Neural progenitor cell (in vitro differentiated cells): ENCODE measurements at regions not wholly inside any gene's neighbourhood (a gene's known extent, or its start where the extent isn't known, plus 50 kb on each side); places are given as distances from the start of the nearest gene placed in this dataset.

Experiments
- DNase-seq: peaks from one replicate; pipeline ENCODE4 v3.0.0-alpha.2; 2016; ENCODE audit warnings: low spot score
- H2AFZ ChIP-seq: fragments of 200-600 bp; sonication (generic); replicated peaks from 2 replicates; pipeline ENCODE4 v1.6.1; 2016; ENCODE audit warnings: antibody characterized with exemption
- H3F3A ChIP-seq: fragments of 200-600 bp; sonication (generic); 2 replicates; pipeline ENCODE4 v1.6.1; 2016; ENCODE audit warnings: antibody characterized with exemption, low read depth
- H3K27ac ChIP-seq: fragments of 200-600 bp; sonication (generic); 2 replicates; pipeline ENCODE4 v1.5.1; 2016; ENCODE audit warnings: mild to moderate bottlenecking
- H3K27me3 ChIP-seq: fragments of 200-600 bp; sonication (generic); 2 replicates; pipeline ENCODE4 v1.6.1; 2016; ENCODE audit warnings: mild to moderate bottlenecking, moderate library complexity
- H3K36me3 ChIP-seq: fragments of 200-600 bp; sonication (generic); 2 replicates; pipeline ENCODE4 v1.5.1; 2016
- H3K4me1 ChIP-seq: fragments of 200-600 bp; sonication (generic); 2 replicates; pipeline ENCODE4 v1.6.1; 2016; ENCODE audit warnings: mixed run types
- H3K4me2 ChIP-seq: fragments of 200-600 bp; sonication (generic); 2 replicates; pipeline ENCODE4 v1.6.1; 2016
- H3K4me3 ChIP-seq: fragments of 200-600 bp; sonication (generic); 2 replicates; pipeline ENCODE4 v1.5.1; 2016
- H3K79me2 ChIP-seq: fragments of 200-600 bp; sonication (generic); 2 replicates; pipeline ENCODE4 v1.6.1; 2016; ENCODE audit warnings: low read depth
- H3K9ac ChIP-seq: fragments of 200-600 bp; sonication (generic); 2 replicates; pipeline ENCODE4 v1.6.1; 2016
- H3K9me3 ChIP-seq: fragments of 200-600 bp; sonication (generic); 2 replicates; pipeline ENCODE4 v1.5.1; 2016; ENCODE audit warnings: low read depth
- H4K20me1 ChIP-seq: fragments of 200-600 bp; sonication (generic); 2 replicates; pipeline ENCODE4 v1.6.1; 2016; ENCODE audit warnings: low read depth
- H3K27ac Mint-ChIP-seq: 3 replicates; pipeline ENCODE4 v1.8.0; 2021; ENCODE audit warnings: mixed read lengths
- H3K27me3 Mint-ChIP-seq: 2 replicates; pipeline ENCODE4 v1.8.0; 2022; ENCODE audit warnings: low read depth, mild to moderate bottlenecking, inconsistent platforms, moderate library complexity, mixed read lengths; ENCODE audit not compliant: insufficient read depth
- H3K36me3 Mint-ChIP-seq: 3 replicates; pipeline ENCODE4 v1.8.0; 2021; ENCODE audit warnings: mixed read lengths
- H3K4me1 Mint-ChIP-seq: 3 replicates; pipeline ENCODE4 v1.8.0; 2021; ENCODE audit warnings: mixed read lengths
- H3K4me3 Mint-ChIP-seq: 3 replicates; pipeline ENCODE4 v1.8.0; 2021; ENCODE audit warnings: mild to moderate bottlenecking, moderate library complexity, mixed read lengths
- H3K9me3 Mint-ChIP-seq: 3 replicates; pipeline ENCODE4 v1.8.0; 2020; ENCODE audit warnings: mixed read lengths
- EZH2 ChIP-seq: fragments of 200-600 bp; sonication (generic); IDR thresholded peaks from 2 replicates; pipeline ENCODE4 v1.6.1; 2017; ENCODE audit warnings: antibody characterized with exemption, mild to moderate bottlenecking, moderate library complexity
- EZH2phosphoT487 ChIP-seq: fragments of 200-600 bp; sonication (generic); IDR thresholded peaks from 2 replicates; pipeline ENCODE4 v1.6.1; 2017; ENCODE audit warnings: antibody characterized with exemption
- TF ChIP-seq, protein P1 (sequence below): fragments of 200-600 bp; sonication (generic); IDR thresholded peaks from 2 replicates; pipeline ENCODE4 v1.5.1; 2017; ENCODE audit warnings: antibody characterized with exemption, mild to moderate bottlenecking

DNA sequence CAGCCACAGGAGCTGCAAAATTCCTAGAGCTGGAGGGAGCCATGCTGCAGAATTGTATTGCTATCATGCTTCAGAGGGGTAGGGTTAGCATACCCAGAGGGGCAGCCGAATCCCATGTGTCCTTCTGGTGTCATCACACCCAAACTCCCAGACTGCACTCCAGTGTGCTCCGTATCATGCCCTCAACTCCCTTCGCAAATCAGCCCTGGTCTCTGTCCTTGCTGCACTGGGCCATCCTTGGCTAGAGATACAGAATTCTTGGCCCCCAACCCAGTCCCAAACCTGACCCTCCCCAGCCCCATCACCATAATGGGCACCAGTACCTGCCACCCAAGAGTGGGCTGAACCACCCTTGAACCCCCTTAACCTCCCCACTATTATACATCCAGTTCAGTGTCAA, 138.3 kb downstream of the ANKRD60 start:
- no peaks in the 10 kb centered on the region for H3K36me3 Mint-ChIP-seq
- H3K79me2 ChIP-seq: no peaks in the 10 kb centered on the region
- H3K27ac Mint-ChIP-seq: no peak overlapping the region
- no peaks in the 10 kb centered on the region for H3K4me1 Mint-ChIP-seq
- H3K36me3 ChIP-seq: no peaks in the 10 kb centered on the region
- no peaks in the 10 kb centered on the region for H3K9me3 ChIP-seq
- DNase-seq: no peak
- H3K9me3 Mint-ChIP-seq: no peaks in the 10 kb centered on the region
- H2AFZ ChIP-seq: no peak overlapping the region
- no peaks in the 10 kb centered on the region for H3F3A ChIP-seq
- TF ChIP-seq EZH2phosphoT487 (no peak), EZH2 (no peak)
- TF ChIP-seq, protein P1, sequence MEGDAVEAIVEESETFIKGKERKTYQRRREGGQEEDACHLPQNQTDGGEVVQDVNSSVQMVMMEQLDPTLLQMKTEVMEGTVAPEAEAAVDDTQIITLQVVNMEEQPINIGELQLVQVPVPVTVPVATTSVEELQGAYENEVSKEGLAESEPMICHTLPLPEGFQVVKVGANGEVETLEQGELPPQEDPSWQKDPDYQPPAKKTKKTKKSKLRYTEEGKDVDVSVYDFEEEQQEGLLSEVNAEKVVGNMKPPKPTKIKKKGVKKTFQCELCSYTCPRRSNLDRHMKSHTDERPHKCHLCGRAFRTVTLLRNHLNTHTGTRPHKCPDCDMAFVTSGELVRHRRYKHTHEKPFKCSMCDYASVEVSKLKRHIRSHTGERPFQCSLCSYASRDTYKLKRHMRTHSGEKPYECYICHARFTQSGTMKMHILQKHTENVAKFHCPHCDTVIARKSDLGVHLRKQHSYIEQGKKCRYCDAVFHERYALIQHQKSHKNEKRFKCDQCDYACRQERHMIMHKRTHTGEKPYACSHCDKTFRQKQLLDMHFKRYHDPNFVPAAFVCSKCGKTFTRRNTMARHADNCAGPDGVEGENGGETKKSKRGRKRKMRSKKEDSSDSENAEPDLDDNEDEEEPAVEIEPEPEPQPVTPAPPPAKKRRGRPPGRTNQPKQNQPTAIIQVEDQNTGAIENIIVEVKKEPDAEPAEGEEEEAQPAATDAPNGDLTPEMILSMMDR: no peak
- H3K27me3 ChIP-seq: no peaks in the 10 kb centered on the region
- no peak overlapping the region for H3K4me3 Mint-ChIP-seq
- H3K4me1 ChIP-seq: no peaks in the 10 kb centered on the region
- no peak overlapping the region for H3K9ac ChIP-seq
- H4K20me1 ChIP-seq: no peaks in the 10 kb centered on the region
- no peak overlapping the region for H3K4me3 ChIP-seq
- H3K4me2 ChIP-seq: no peak overlapping the region
- no peak overlapping the region for H3K27ac ChIP-seq
- H3K27me3 Mint-ChIP-seq: peaks cover 11% of the 10 kb centered on the region

DNA sequence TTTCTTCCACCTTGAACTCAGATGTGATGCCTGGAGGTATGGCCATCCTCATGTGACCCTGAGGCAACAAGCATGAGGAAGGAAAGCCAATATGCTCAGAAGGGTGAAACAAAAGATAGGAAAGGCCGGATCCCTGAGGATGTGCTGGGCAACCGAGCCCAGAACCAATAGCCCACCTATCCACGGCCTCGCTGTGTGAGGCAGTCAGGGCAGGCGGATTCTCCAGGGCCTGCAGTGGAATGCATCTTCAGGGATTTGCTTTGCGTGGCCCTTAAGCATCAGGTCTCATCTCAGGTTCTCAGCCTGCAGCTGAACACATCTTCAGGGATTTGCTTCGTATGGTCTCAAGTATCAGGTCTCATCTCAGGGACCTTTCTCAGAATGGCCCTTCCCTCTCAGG, 139.8 kb downstream of the ANKRD60 start:
- H3K36me3 Mint-ChIP-seq: no peaks in the 10 kb centered on the region
- no peak for DNase-seq
- H3K27me3 Mint-ChIP-seq: peaks cover 11% of the 10 kb centered on the region
- Histone ChIP-seq H3K4me2 (no peak overlapping the region), H3K9me3 (no peaks in the 10 kb centered on the region), H2AFZ (no peak overlapping the region), H3K4me3 (no peak overlapping the region), H3K27ac (no peak overlapping the region), H3F3A (no peaks in the 10 kb centered on the region), H3K27me3 (no peaks in the 10 kb centered on the region), H3K79me2 (no peaks in the 10 kb centered on the region), H3K36me3 (no peaks in the 10 kb centered on the region), H3K4me1 (no peaks in the 10 kb centered on the region), H3K9ac (no peak overlapping the region), H4K20me1 (no peaks in the 10 kb centered on the region)
- no peaks in the 10 kb centered on the region for H3K9me3 Mint-ChIP-seq
- no peak overlapping the region for H3K4me3 Mint-ChIP-seq
- no peak overlapping the region for H3K27ac Mint-ChIP-seq
- no peak for TF ChIP-seq EZH2phosphoT487
- TF ChIP-seq, protein P1: no peak
- no peak for TF ChIP-seq EZH2
- no peaks in the 10 kb centered on the region for H3K4me1 Mint-ChIP-seq

DNA sequence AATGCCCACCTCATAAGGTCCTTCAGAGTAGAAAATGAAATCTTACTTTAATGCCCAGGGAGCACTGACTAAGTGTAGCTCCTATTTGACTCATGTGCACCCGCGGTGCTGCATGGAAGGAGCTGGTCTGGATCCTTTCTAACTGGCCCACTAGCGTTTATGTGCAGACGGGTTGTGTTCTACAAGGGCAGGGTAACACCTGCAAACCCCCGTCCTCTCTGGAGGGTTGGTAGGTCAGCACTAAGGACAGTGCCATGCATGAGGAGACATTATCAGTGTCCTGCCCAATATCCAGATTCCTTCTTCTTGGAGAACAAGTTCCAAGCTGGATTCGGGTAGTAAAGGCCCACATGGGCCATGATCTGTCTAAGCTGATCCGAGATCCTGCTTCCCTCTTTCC, 140.3 kb downstream of the ANKRD60 start:
- Histone ChIP-seq H2AFZ (no peak overlapping the region), H3K27me3 (no peaks in the 10 kb centered on the region), H3K9ac (no peak overlapping the region), H3K4me1 (no peaks in the 10 kb centered on the region), H3K36me3 (no peaks in the 10 kb centered on the region), H3K4me3 (no peak overlapping the region), H3K9me3 (no peaks in the 10 kb centered on the region), H3K27ac (no peak overlapping the region), H4K20me1 (no peaks in the 10 kb centered on the region), H3K79me2 (no peaks in the 10 kb centered on the region), H3F3A (no peaks in the 10 kb centered on the region), H3K4me2 (no peak overlapping the region)
- TF ChIP-seq EZH2phosphoT487 (no peak), EZH2 (no peak)
- TF ChIP-seq, protein P1: no peak
- no peak overlapping the region for H3K27ac Mint-ChIP-seq
- no peak overlapping the region for H3K4me3 Mint-ChIP-seq
- no peaks in the 10 kb centered on the region for H3K9me3 Mint-ChIP-seq
- peaks cover 11% of the 10 kb centered on the region for H3K27me3 Mint-ChIP-seq
- DNase-seq: no peak
- H3K4me1 Mint-ChIP-seq: no peaks in the 10 kb centered on the region
- H3K36me3 Mint-ChIP-seq: no peaks in the 10 kb centered on the region

DNA sequence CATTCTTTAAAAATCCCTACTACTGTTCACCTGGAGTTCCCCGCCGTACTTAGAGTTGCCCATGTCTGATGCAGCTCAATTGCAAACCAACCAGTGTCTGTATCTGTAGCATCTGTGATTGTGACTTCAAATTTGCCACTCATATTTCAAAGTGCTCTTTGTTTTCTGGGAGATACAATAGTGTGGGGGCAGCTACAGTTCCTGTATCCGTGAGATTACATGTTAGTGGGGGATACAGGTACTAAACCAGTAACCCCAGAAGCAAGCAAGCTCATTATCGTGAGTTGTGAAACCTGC, 140.9 kb downstream of the ANKRD60 start:
- Histone ChIP-seq H3K4me3 (no peak overlapping the region), H4K20me1 (no peaks in the 10 kb centered on the region), H3K4me1 (no peaks in the 10 kb centered on the region), H3K9ac (no peak overlapping the region), H2AFZ (no peak overlapping the region), H3K36me3 (no peaks in the 10 kb centered on the region), H3K27ac (no peak overlapping the region), H3K4me2 (no peak overlapping the region), H3K27me3 (no peaks in the 10 kb centered on the region), H3K79me2 (no peaks in the 10 kb centered on the region), H3F3A (no peaks in the 10 kb centered on the region), H3K9me3 (no peaks in the 10 kb centered on the region)
- Mint-ChIP-seq H3K27ac (no peak overlapping the region), H3K36me3 (no peaks in the 10 kb centered on the region), H3K9me3 (no peaks in the 10 kb centered on the region), H3K27me3 (peaks cover 11% of the 10 kb centered on the region), H3K4me3 (no peak overlapping the region), H3K4me1 (no peaks in the 10 kb centered on the region)
- no peak for DNase-seq
- TF ChIP-seq EZH2phosphoT487 (no peak), EZH2 (no peak)
- TF ChIP-seq, protein P1: no peak
